H9 (cell line): ENCODE measurements at regions not wholly inside any gene's neighbourhood (a gene's known extent, or its start where the extent isn't known, plus 50 kb on each side); places are given as distances from the start of the nearest gene placed in this dataset.

Experiments
- DNase-seq: peaks from one replicate; pipeline ENCODE4 v3.0.0-alpha.2; 2017
- H2AFZ ChIP-seq: one replicate; pipeline ENCODE4 v1.6.1; 2013; ENCODE audit warnings: mild to moderate bottlenecking, low read length, control low read depth, moderate library complexity
- H2AK5ac ChIP-seq: 2 replicates; pipeline ENCODE4 v1.6.1; 2013; ENCODE audit warnings: low read length, control low read depth, mixed read lengths; ENCODE audit not compliant: insufficient read length
- H2BK120ac ChIP-seq: one replicate; pipeline ENCODE4 v1.6.1; 2013; ENCODE audit warnings: low read depth, mild to moderate bottlenecking, low read length, control low read depth, inconsistent platforms; ENCODE audit not compliant: poor library complexity, severe bottlenecking
- H2BK12ac ChIP-seq: 2 replicates; pipeline ENCODE4 v1.6.1; 2013; ENCODE audit warnings: low read length, control low read depth, mixed read lengths, low read depth; ENCODE audit not compliant: insufficient read length
- H2BK15ac ChIP-seq: 2 replicates; pipeline ENCODE4 v1.6.1; 2013; ENCODE audit warnings: low read depth, low read length, control low read depth
- H2BK20ac ChIP-seq: one replicate; pipeline ENCODE4 v1.6.1; 2013; ENCODE audit warnings: low read depth, mild to moderate bottlenecking, low read length, control low read depth, inconsistent platforms; ENCODE audit not compliant: poor library complexity, severe bottlenecking
- H2BK5ac ChIP-seq: 2 replicates; pipeline ENCODE4 v1.6.1; 2013; ENCODE audit warnings: low read length, control low read depth, mixed read lengths; ENCODE audit not compliant: insufficient read length
- H3K14ac ChIP-seq: 2 replicates; pipeline ENCODE4 v1.6.1; 2013; ENCODE audit warnings: low read length, control low read depth; ENCODE audit not compliant: insufficient read depth
- H3K18ac ChIP-seq: 2 replicates; pipeline ENCODE4 v1.6.1; 2013; ENCODE audit warnings: low read depth, mild to moderate bottlenecking, mixed read lengths, low read length, control low read depth; ENCODE audit not compliant: insufficient read length
- H3K23ac ChIP-seq: 2 replicates; pipeline ENCODE4 v1.6.1; 2013; ENCODE audit warnings: low read length, control low read depth, mixed read lengths, low read depth; ENCODE audit not compliant: insufficient read length
- H3K23me2 ChIP-seq: 2 replicates; pipeline ENCODE4 v1.6.1; 2013; ENCODE audit warnings: low read depth, mild to moderate bottlenecking, mixed read lengths, low read length, control low read depth; ENCODE audit not compliant: insufficient read length, poor library complexity, severe bottlenecking
- H3K27ac ChIP-seq: 2 replicates; pipeline ENCODE4 v1.5.1; 2013; ENCODE audit warnings: low read length, control low read depth, mixed read lengths, low read depth; ENCODE audit not compliant: insufficient read length
- H3K27me3 ChIP-seq: 2 replicates; pipeline ENCODE4 v1.6.1; 2013; ENCODE audit warnings: low read length, control low read depth, inconsistent platforms; ENCODE audit not compliant: insufficient read depth
- H3K4ac ChIP-seq: 2 replicates; pipeline ENCODE4 v1.6.1; 2013; ENCODE audit warnings: low read depth, mild to moderate bottlenecking, control low read depth, inconsistent platforms, low read length, moderate library complexity
- H3K4me1 ChIP-seq: 2 replicates; pipeline ENCODE4 v1.6.1; 2013; ENCODE audit warnings: low read length, control low read depth, inconsistent platforms; ENCODE audit not compliant: insufficient read depth
- H3K4me2 ChIP-seq: 2 replicates; pipeline ENCODE4 v1.6.1; 2013; ENCODE audit warnings: low read length, control low read depth, mixed read lengths; ENCODE audit not compliant: insufficient read length, insufficient read depth
- H3K56ac ChIP-seq: 2 replicates; pipeline ENCODE4 v1.6.1; 2013; ENCODE audit warnings: low read depth, mild to moderate bottlenecking, mixed read lengths, low read length, control low read depth; ENCODE audit not compliant: insufficient read length
- H3K79me1 ChIP-seq: 2 replicates; pipeline ENCODE4 v1.6.1; 2013; ENCODE audit warnings: low read depth, mild to moderate bottlenecking, moderate library complexity, low read length, control low read depth, inconsistent platforms; ENCODE audit not compliant: insufficient read depth, poor library complexity, severe bottlenecking
- H3K79me2 ChIP-seq: 2 replicates; pipeline ENCODE4 v1.6.1; 2013; ENCODE audit warnings: low read length, control low read depth, inconsistent platforms; ENCODE audit not compliant: insufficient read depth
- H3K9ac ChIP-seq: 2 replicates; pipeline ENCODE4 v1.6.1; 2013; ENCODE audit warnings: low read length, control low read depth, mixed read lengths; ENCODE audit not compliant: insufficient read length; ENCODE audit errors: extremely low read depth
- H3K9me3 ChIP-seq: one replicate; pipeline ENCODE4 v1.6.1; 2013; ENCODE audit warnings: low read depth, low read length, inconsistent platforms; ENCODE audit not compliant: control insufficient read depth
- H3T11ph ChIP-seq: one replicate; pipeline ENCODE4 v1.6.1; 2013; ENCODE audit warnings: mild to moderate bottlenecking, low read length, control low read depth, inconsistent platforms
- H4K20me1 ChIP-seq: one replicate; pipeline ENCODE4 v1.6.1; 2013; ENCODE audit not compliant: control insufficient read depth, insufficient read length, insufficient read depth
- H4K5ac ChIP-seq: 2 replicates; pipeline ENCODE4 v1.6.1; 2013; ENCODE audit warnings: low read depth, mild to moderate bottlenecking, mixed read lengths, low read length, control low read depth; ENCODE audit not compliant: insufficient read length
- H4K8ac ChIP-seq: replicated peaks from 2 replicates; pipeline ENCODE4 v1.6.1; 2013; ENCODE audit warnings: low read length, control low read depth, mixed read lengths, low read depth; ENCODE audit not compliant: insufficient read length
- H4K91ac ChIP-seq: 2 replicates; pipeline ENCODE4 v1.6.1; 2013; ENCODE audit warnings: low read depth, mild to moderate bottlenecking, moderate library complexity, mixed read lengths, low read length, control low read depth; ENCODE audit not compliant: insufficient read length
- H3K27ac Mint-ChIP-seq, 3 experiments: 2 replicates in 2 of 3; 3 replicates in 1 of 3; pipeline ENCODE4 v1.8.0; 2020 to 2021; ENCODE audit warnings: mixed read lengths in 3 of 3, mild to moderate bottlenecking in 1 of 3, moderate library complexity in 1 of 3
- H3K27me3 Mint-ChIP-seq: 2 replicates; pipeline ENCODE4 v1.8.0; 2021; ENCODE audit warnings: low read depth, mild to moderate bottlenecking, moderate library complexity, mixed read lengths
- H3K36me3 Mint-ChIP-seq, 3 experiments: 2 replicates in 2 of 3; 3 replicates in 1 of 3; pipeline ENCODE4 v1.8.0; 2020 to 2021; ENCODE audit warnings: low read depth in 3 of 3, mixed read lengths in 3 of 3; ENCODE audit not compliant: insufficient read depth in 1 of 3
- H3K4me1 Mint-ChIP-seq, 2 experiments: 2 replicates each; pipeline ENCODE4 v1.8.0; 2020; ENCODE audit warnings: mixed read lengths in 2 of 2
- H3K4me3 Mint-ChIP-seq, 2 experiments: 2 replicates in 1 of 2; 3 replicates in 1 of 2; pipeline ENCODE4 v1.8.0; 2020 to 2021; ENCODE audit warnings: mild to moderate bottlenecking in 2 of 2, mixed read lengths in 2 of 2, moderate library complexity in 1 of 2
- H3K9me3 Mint-ChIP-seq, 2 experiments: 2 replicates in 1 of 2; 3 replicates in 1 of 2; pipeline ENCODE4 v1.8.0; 2020; ENCODE audit warnings: mild to moderate bottlenecking in 2 of 2, mixed read lengths in 2 of 2, moderate library complexity in 1 of 2
- WGBS: extraction: QIAGEN DNeasy Blood & Tissue Kit; methylation state at CpG from one replicate; pipeline ENCODE4 v1.1.7; 2013; ENCODE audit warnings: missing lambda C conversion rate, low lambda C conversion rate, mixed read lengths; ENCODE audit not compliant: insufficient read length; ENCODE audit errors: extremely low coverage; 5-methylcytosine and 5-hydroxymethylcytosine counted together
- TF ChIP-seq, protein P1 (sequence below): fragments of 200-600 bp; sonication (generic); conservative IDR thresholded peaks from 3 replicates; pipeline ENCODE4 v1.8.0; 2021; ENCODE audit warnings: antibody characterized with exemption, mild to moderate bottlenecking

DNA sequence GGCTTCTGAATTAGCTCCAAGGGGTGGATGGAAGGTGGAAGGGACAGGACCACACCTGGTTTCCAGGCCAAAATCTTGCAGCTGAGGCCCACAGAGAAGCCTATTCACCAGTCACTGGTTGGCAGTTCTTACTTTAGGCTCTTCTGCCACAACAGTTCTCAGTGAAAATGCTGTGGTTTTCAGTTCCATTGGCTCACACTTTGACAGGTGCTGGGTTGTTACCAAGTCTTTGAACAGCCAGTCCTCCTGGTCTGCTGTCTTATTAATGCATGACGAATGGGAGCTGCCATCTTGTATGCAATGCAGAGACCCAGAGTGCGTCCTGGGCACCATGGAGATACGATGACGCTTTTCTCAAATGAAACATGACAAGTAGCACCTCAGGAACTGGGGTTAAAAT is 232.0 kb upstream of the ZBED5 start:
- H3K4me3 Mint-ChIP-seq = no peak overlapping the region
- DNase-seq = no peak
- no peak overlapping the region for H3K27ac Mint-ChIP-seq
- Histone ChIP-seq H2BK20ac (no peak overlapping the region), H3K9ac (no peak overlapping the region), H3K9me3 (peaks cover 7% of the 10 kb centered on the region), H4K5ac (no peak overlapping the region), H2BK12ac (no peak overlapping the region), H3K27ac (no peak overlapping the region), H3K4ac (no peak overlapping the region), H3K23me2 (no peaks in the 10 kb centered on the region), H3T11ph (no peak overlapping the region), H2BK120ac (no peak overlapping the region), H3K56ac (no peak overlapping the region), H2BK5ac (no peak overlapping the region), H3K4me2 (no peak overlapping the region), H2AFZ (no peak overlapping the region), H2BK15ac (no peak overlapping the region), H3K79me1 (no peaks in the 10 kb centered on the region), H3K23ac (no peak overlapping the region), H3K27me3 (no peaks in the 10 kb centered on the region), H3K18ac (no peak overlapping the region), H3K14ac (no peak overlapping the region), H4K20me1 (no peaks in the 10 kb centered on the region), H4K91ac (no peak overlapping the region), H2AK5ac (no peak overlapping the region), H3K4me1 (no peaks in the 10 kb centered on the region), H4K8ac (no peak overlapping the region), H3K79me2 (no peaks in the 10 kb centered on the region)
- TF ChIP-seq, protein P1, sequence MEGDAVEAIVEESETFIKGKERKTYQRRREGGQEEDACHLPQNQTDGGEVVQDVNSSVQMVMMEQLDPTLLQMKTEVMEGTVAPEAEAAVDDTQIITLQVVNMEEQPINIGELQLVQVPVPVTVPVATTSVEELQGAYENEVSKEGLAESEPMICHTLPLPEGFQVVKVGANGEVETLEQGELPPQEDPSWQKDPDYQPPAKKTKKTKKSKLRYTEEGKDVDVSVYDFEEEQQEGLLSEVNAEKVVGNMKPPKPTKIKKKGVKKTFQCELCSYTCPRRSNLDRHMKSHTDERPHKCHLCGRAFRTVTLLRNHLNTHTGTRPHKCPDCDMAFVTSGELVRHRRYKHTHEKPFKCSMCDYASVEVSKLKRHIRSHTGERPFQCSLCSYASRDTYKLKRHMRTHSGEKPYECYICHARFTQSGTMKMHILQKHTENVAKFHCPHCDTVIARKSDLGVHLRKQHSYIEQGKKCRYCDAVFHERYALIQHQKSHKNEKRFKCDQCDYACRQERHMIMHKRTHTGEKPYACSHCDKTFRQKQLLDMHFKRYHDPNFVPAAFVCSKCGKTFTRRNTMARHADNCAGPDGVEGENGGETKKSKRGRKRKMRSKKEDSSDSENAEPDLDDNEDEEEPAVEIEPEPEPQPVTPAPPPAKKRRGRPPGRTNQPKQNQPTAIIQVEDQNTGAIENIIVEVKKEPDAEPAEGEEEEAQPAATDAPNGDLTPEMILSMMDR = no peak
- peaks cover 12 to 17% (median 14%) of the 10 kb centered on the region in 3 experiments for H3K36me3 Mint-ChIP-seq
- H3K9me3 Mint-ChIP-seq = peaks cover 23 to 31% of the 10 kb centered on the region in 2 experiments; a peak in 4 of 5 replicates
- H3K4me1 Mint-ChIP-seq = peaks cover 5% of the 10 kb centered on the region in 2 experiments
- no CpG with 5 or more reads among the region's 4 CpGs for WGBS
- H3K27me3 Mint-ChIP-seq = no peaks in the 10 kb centered on the region; the same call in 1 of the 2 replicates
